IPS-NIHi7 (cell line): ENCODE measurements at regions not wholly inside any gene's neighbourhood (a gene's known extent, or its start where the extent isn't known, plus 50 kb on each side); places are given as distances from the start of the nearest gene placed in this dataset.
"Not testable (repeated sequence)": the region's sequence is repeated elsewhere in the genome, so short reads cannot be mapped to it uniquely, and the experiment has no call there.

Experiments
- DNase-seq: peaks from one replicate; pipeline ENCODE4 v3.0.0; 2012; ENCODE audit warnings: mixed read lengths; ENCODE audit errors: extremely low spot score

DNA sequence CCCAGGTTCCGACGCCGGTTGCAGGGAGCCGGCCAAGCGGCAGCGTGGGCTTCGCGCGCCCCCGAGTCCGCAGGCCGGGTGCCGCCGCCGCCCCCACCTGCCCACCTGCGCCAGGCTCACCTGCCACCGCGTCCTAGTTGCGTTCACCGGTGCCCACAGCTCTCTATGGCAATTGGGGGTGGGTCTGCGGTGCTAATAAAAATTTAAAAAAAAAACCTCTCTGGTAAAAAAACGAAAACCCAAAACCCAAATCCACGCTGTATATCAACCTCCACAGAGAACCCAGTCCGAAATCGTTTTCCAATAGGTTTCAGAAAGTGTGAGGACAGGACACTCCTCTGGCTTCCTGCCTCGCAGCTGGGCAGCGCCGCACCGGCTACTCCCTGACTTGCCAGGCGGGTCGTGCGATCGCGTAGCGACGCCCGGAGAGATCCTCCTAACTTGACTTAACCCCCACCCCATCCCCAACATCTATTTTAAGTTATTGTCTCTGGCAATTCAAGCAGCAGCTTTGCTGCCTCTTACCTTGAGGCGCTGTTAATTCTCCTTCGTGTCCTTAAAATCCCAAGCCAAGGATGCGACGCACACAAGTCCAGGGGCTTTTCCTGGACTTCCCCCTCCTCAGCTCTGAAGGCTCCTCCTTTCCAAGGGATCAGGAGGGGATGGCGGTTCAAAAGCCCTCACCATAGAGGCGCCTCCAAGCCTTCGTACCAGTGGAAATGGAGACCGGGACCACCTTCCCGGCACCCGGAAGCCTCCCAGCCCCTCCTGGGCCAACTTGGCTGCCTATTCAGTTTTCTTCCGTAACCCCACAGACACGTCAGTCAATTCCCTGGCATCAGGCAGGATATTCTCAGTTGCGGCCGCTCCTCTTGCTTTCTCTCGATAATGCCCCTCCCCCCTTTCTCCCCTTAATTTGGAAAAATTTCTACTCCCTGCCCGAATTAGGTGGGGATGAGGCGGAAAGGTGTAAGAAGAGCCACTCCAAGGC is 1639.4 kb upstream of the C9orf72 start:
- DNase-seq = peak; percentile 37

DNA sequence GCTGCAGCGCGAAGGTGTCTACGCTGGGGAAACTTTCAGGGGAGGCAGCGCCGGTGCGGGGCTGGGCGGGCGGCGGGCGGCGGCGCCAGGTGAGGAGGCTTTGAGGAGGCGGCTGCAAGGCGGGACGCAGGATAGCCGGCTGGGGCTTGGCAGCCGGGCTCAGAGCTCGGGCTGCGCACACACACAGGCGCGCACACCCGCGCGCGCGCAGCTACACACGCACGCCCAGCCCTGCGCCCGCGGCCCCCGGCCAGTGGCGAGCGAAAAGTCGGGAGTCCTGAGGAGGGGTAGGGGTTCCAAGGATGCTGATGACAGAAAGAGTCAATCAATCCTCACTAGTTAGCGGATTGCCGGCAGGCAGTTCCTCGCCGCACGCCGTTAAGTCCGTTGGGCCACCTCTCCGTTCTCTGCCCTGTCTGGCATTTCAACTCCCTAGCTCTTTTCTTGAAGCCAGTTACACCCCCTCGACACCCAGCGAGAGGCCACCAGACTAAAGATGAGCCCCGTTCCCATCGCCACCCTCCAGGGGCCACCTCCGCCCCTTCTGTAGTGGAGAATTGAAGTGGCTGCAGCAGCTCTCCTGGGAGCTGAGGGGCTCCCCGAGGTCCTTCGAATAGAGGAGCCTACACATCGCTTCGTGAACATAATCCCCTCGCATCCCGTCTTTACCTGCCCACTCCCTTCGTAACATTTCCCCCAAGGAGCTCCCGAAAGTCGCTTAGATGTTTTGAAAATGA is 1640.3 kb upstream of the C9orf72 start, which contains the start of gene LINGO2:
Gene LINGO2 (minus strand): TSS at position 185 of the 737 bp plus-strand sequence.
- peak; percentile 48 for DNase-seq

DNA sequence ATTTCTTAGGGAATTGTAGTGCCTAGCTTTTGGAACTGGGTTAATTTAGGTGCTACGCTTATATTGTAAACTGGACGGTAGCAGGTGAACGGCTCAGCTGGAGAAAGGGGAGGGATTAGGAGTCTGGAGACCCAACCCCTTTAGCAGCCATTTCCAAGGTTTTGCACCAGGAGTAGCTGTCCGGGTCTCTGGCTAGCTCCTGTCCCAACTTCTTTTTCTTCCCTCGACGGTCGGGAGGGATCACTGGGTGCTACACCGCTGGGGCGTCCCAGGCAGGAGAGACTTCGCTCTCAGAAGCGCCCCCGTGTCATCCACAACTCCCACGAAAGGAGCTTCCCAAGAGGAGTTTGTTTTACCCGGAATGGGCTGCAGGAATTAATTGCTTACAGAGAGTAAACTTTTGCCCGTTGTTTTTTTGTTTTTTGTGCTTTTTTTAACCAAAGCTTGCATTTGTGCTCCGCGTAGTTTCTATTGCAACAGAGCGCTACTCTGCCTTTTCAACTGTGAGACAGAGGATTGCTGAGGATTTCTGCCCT is 1640.9 kb upstream of the C9orf72 start:
- peak; percentile 83 for DNase-seq

DNA sequence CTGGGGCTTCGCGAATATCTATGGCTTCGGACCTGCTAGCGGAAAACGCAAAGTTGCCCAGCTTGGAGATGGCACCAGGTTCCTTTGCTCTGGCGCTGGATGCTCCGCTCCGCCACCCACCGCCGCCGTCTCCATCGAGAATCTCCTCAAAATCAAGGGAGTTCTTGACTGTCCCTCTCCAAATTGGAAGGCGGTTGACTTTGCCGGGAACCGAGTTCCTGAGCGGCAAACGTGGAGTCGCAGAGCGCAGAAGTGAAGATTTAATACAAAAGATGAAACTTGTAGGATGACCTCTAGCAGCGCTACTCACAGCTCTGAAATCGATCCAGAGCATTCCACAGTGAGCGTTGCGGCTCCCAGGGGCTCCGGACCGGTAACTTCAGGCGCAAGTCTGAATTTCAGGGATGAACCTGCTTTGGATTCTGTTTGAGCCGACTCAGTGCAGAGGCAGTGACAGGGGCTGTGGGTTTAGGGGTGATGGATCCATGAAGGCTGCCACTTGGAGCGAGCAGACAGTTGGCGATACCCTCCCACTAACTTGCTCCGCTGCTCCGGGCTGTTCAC is 1641.5 kb upstream of the C9orf72 start:
- peak; percentile 18 for DNase-seq

DNA sequence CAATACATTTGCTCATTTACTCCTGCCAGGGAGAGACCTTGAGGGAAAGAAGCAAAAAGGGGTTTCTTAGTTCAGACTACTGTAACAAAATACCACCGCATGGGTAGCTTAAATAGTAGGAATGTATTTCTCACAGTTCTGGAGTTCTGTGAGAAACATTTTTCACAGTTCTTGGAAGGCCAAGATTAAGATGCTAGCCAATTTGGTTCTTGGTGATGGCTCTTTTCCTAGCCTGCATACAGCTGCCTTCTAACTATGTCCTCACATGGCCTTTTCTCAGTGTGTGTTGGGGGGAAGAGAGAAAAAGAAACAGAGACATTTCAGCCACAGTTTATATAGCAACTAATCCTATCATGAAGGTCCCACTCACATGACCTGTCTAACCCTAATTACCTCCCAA is 1644.7 kb upstream of the C9orf72 start:
- DNase-seq = no peak

DNA sequence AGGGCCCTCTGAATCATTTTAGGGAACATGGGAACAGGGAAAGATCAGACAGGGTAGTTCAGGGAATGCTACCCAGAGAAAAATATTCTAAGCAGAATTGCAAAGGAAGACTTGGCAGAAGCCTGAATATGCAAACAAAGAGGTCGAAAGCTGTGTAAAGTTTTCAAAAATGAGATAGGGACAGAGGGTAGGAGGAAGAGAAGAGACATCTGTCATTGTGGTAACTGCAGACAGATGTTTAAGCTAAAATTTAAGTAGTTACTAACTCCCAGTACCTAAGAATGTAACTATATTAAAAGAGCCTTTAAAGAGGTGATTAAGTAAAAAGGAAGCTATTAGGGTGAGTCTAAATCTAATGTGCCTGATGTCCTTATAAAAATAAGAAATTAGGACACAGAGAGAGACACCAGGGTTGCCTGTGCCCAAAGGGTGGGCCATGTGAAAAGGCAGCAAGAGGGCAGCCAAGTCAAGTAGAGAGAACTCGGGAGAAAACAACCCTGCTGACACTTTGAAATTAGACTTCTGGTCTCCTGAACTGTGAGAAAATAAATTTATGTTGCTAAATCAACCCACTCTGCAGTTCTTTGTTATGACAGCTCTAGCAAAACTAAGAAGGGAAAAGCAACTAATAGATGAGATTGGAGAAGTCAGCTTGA is 1647.4 kb upstream of the C9orf72 start:
- DNase-seq = no peak

DNA sequence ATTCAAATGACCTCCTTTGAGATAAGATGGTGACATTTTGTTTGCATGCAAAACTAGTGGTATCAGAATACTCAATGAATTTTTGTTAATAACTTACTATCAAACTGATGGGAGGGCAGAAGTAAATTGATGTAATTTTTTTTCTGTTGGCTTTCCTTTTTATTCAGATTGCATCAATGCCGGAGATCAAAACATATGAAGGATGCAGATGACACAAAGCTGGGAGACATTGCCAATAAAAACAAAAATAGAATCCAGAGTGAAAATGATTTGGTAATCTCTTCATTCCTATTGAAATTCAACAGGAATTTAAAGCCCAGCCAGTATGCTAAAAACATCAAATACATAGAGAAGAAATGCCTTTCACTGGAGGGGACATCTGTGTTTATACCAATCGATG is 1655.3 kb upstream of the C9orf72 start:
- no peak for DNase-seq

DNA sequence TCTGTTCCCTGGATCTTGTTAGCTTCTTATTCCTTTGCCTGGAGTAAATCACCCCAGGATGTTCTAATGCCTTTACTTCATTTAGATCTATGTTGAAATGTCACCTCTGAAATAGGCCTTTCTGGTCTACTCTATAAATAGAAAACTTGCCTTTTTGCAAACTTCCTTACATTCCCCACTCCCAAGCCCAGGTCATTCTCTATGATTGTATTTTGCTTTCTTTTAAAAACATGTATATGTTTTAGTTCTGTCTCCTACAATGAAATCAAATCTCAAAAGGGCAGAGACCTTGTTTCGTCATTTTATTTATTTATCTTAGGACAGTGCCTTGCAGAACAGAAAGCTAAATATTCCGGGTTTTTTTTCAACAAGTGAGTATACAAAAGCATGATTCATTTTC is 1657.7 kb upstream of the C9orf72 start:
- no peak for DNase-seq

DNA sequence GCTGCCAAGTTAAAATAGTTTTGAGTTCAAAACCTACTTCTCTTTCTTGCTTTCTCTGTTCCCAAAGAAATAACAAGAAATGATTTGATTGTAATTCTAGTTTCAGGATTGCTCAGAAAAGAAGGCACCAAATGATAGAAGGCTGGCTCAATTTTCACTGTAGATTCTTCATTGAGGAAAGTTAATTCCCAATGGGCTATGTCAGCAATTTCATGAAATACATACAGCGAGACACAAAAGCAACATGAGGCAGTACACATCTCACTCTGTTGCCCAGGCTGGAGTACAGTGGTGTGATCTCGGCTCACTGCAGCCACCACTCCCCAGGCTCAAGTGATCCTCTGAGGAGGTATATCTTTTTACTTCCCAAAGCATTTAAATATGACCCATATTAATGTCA is 1659.9 kb upstream of the C9orf72 start:
- DNase-seq = no peak

DNA sequence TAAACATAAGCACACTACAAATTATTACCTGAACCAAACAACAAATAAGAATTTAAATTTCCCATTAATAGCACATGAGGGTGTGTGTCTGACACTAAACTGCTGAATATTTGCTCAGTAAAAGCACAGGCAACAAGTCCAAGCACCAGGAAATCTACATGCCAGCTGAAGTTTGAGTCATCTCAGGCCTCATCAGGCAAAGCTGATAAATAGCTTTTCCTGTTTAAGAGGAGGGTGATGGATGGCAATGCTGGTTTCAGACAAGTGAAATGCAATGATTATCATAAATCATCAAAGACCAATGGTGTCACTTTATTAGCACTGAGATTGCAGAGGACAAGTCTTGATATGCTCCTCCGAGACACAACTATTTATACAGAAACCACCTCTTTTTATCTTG is 1668.0 kb upstream of the C9orf72 start:
- DNase-seq = no peak

DNA sequence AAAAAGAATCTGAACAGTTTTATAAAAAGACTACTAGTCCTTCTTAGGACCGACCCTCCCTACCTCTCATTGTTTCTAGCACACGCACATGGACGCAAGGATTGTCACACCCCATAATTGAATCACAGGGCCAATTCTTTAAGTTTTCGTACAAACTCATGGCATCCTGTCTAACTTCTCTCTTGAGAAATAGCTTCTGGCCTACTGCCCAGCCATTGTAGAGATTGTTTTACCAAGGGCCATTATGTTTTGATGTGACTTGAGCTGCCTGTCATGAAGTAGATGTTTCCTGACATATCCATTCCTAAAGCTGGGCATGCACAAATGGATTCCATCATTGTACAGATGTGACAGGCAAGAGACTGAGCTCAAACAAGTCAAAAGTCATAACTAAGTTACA is 1672.1 kb upstream of the C9orf72 start:
- DNase-seq = no peak

DNA sequence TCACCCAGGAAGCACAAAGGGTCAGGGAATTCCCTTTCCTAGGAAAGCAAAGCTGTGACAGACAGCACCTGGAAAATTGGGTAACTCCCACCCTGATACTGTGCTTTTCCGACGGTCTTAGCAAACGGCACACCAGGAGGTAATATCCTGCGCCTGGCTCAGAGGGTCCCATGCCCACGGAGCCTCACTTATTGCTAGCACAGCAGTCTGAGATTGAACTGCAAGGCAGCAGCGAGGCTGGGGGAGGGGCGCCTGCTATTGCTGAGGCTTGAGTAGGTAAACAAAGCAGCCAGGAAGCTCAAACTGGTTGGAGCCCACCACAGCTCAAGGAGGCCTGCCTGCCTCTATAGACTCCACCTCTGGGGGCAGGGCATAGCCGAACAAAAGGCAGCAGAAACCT is 1697.1 kb upstream of the C9orf72 start:
- not testable (repeated sequence) for DNase-seq

DNA sequence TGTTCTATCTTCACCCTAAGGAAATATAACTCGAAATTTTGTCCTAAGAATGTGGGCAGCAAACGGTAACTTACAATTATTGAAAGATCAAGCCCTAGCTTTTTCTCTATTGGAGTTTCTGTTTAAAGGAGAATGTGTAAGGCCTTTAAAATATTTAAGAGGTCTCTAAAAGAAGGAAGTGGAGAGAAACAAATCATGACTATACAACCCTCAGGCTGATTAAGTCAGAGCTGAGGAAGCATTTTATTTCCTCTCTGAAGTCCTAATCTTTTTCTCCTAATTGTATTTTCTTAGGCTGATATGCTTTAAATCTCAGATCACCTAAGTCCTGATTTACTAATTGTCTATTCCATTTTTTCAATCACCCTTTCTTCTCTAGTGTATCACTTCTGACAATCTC is 1708.8 kb upstream of the C9orf72 start:
- no peak for DNase-seq

DNA sequence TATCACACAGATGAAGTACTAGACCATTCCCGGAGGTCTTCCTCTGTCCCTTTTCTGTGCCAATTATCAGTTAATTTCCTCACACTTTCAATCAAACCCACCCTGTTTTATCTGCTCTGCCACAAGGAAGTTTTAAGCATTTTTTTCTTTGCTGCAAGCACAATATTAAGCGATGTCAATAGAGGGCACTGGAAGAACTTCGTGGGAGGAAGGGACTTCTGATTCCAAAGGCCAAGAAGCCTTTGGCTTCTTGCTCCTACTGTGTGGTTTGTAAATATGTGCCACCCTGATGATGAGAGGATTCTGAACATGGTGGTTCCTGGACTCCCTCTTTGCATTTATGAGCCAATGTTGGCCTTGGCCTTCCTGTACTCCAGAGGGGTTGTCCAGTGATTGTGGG is 1712.5 kb upstream of the C9orf72 start:
- peak; percentile 15 for DNase-seq

DNA sequence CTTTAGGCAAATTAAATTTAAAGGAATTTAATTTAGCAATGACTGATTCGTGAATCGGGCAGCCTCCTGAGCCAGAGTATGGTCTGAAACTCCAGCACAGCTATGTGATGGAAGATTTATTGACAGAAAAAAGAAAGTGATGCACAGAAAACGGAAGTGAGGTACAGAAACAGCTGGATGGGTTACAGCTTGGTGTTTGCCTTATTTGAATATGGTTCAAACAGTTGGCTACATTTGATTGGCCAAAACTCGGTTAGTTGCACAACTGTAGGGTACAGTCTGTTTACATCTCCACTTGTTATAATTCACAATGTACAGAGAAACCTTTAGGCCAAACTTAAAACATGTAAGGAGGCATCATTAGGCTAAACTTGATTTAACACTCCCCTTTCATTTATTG is 1716.1 kb upstream of the C9orf72 start:
- no peak for DNase-seq

DNA sequence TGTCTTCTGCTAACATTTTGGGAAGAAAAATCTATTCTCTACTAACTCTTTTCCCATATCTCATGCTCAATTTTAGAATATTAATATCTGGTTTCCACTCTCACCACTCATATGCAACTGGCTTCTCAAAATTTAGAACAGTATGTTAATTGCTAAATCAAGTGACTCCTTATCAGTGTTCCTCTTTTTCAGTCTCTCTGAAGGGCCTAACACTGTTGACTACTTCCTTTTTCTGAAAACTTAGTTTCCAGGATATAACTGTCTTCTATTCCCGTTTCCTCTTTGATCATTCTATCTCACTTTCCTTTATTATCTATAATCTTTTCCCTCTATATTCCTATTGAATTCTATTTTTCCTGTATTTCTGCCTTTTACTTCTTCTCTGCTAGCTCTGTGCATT is 1717.2 kb upstream of the C9orf72 start:
- DNase-seq = no peak

DNA sequence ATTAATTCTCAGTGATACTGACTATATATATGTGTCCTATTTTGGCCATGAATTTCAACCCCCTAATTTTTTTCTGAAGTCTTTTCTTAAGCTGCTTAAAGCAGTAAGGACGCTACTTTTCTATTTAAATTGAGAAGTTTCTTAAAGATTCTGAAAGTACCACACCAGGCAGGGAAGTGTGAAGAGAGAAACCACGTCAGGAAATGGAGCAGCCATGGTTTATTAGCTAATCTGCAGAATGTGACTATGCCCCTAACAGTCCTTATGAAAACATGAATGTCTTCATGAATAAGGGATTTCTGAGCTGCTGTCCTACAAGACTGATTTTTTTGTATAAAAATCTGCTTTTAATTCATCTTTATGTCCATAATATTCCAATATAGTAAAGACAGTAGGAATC is 1724.3 kb upstream of the C9orf72 start:
- no peak for DNase-seq

DNA sequence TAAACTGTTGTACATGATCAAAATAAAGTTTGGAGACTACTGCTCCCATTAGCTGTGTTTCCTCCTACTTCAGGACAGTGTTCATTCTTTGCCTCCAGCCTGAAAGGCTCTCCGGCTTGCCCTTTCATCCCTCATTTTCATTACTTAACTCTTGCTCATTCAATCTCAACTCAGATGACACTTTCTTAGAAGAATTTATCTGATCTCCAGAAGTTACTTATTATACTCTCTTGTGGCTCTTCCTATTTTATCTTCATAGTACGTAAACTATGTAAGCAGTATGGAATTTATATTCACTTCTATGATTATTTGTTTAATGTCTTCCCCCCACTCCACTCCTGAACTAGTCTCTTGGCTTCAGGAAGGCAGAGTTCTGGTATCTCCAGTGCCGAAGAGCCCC is 1737.9 kb upstream of the C9orf72 start:
- no peak for DNase-seq

DNA sequence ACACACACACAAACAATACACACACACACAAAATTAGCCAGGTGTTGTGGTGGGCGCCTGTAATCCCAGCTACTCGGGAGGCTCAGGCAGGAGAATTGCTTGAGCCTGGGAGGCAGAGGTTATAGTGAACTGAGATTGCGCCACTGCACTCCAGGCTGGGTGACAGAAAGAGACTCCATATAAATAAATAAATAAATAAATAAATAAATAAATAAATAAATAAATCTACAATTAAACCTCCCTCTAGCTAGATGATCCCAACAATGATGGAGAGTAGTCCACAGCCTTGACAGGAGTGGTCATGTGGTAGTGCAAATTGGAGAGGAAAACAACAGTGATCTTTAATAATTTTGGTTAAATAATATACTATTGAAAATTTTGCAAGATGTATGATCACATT is 1739.0 kb upstream of the C9orf72 start:
- DNase-seq = no peak

DNA sequence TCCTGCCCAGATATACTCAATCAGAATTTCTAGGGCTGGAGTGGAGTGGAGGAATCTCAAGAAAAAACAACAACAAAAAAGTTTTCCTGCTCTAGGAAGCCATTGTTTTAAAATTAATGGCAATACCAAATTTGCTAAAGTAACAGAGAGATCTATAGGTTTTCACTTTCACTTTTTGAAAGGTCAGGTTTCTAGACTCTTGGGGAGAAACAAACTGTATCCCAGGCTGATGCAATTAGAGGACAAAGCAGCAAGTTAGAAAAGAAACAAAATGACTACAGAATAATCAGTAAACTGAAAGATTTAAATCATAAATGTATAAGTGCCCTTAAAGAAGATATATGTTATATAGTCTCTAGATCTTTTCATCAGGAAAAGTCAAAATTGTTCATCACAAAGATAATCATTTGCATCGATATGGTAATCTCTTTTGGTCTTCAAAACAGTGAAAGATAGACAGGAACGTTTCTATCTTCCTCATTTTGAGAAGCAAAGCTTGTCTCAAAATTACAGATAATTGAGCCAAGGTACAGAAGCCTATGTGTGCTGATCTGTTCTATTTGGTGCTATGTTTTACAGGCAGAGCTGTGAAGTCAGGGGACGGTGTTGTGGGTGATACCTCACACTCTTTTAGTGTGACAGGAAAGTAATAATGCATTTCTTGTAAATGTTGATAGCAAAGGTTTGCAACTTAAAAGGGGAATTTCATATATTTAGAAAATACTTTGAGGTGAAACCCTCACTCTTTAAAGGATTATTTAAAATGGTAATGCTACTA is 1746.6 kb upstream of the C9orf72 start:
- no peak for DNase-seq

DNA sequence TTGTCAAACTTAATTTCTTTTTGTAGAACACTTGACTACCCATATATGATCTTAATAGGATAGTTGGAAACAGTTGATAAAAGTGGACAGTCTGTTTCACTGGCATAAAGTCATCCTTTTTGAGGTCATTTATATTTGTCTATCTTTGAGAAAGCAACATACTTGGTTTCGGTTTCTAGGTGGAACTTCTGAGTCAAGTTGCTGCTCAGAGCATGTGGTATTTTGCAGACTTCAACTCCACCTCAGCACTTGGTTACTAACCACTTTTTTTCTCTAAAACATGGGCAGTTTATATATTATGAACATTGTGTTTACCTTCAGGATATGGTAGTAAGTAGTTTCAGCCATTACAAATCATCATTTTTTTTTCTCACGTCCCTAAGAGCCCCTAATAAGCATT is 1749.0 kb upstream of the C9orf72 start:
- no peak for DNase-seq
